GM10266 (cell line): ENCODE measurements at regions not wholly inside any gene's neighbourhood (a gene's known extent, or its start where the extent isn't known, plus 50 kb on each side); places are given as distances from the start of the nearest gene placed in this dataset.

Experiments
- DNase-seq: peaks from one replicate; pipeline ENCODE4 v3.0.0; 2012; ENCODE audit errors: extremely low spot score
- CTCF ChIP-seq: IDR thresholded peaks from 2 replicates; pipeline ENCODE4 v1.5.1; 2012; ENCODE audit warnings: mild to moderate bottlenecking, low read depth; ENCODE audit not compliant: control insufficient read depth, insufficient read depth; ENCODE audit errors: missing control alignments

GRCh38 chr5:160922311-160922710 is 70.3 kb upstream of the ATP10B start:
- DNase-seq = no peak
- no peak for TF ChIP-seq CTCF

- no peak for DNase-seq
- no peak for TF ChIP-seq CTCF
Observed at GRCh38 chr5:160921423-160922285, 69.6 kb upstream of the ATP10B start.

- TF ChIP-seq CTCF = no peak
- DNase-seq = no peak
Observed at GRCh38 chr5:160919626-160920025, 67.6 kb upstream of the ATP10B start.

DNA sequence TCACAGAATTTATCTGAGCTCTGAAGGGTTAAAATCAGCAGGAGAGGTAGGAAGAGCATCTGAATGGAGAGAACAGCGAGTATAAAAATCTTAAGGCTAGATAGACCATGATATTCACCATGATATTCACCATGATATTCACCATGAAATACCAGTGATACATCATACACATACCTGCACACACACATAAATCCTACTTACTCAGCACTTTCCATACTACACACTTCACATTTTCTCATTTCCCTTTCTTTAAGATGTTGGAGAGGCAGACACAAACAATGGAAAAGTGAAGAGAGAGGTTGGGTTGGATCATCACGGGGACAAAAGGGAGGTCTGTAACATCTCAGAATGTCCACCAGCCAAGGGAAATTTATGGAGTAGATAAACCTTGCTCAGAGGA is 66.4 kb upstream of the ATP10B start:
- DNase-seq = no peak
- no peak for TF ChIP-seq CTCF

- DNase-seq = no peak
- TF ChIP-seq CTCF = no peak
Observed at GRCh38 chr5:160906090-160906489, 54.1 kb upstream of the ATP10B start.

- no peak for TF ChIP-seq CTCF
- DNase-seq = no peak
Observed at GRCh38 chr5:160905285-160905684, 53.3 kb upstream of the ATP10B start.

DNA sequence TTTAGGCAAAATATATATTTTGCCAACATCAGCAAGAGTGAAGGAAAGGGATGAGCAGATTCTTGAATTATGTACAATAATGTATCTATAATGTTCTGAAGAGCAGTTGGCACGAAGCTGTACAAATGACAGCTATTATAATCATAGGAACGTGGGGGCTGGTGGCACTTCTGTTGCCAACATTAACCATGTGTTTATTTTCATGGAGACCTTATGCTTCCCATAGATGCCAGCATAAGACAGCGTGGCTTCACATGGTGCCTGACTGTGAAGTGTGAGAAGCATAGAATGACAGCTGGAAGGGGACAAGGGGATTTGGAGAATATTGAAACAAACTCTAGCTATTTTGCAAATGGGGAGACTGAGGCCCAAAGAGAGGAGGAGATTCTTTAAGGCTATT is 52.6 kb upstream of the ATP10B start:
- no peak for DNase-seq
- no peak for TF ChIP-seq CTCF
